NK-92 treated with Interleukin-12 subunit alpha and Interleukin-12 subunit beta, amount 100 ng/mL, for 24 hours (cell line): ENCODE measurements at regions not wholly inside any gene's neighbourhood (a gene's known extent, or its start where the extent isn't known, plus 50 kb on each side); places are given as distances from the start of the nearest gene placed in this dataset.

Experiments used
- DNase-seq: peaks from one replicate; lab custom pipeline; 2025; lab: John Stamatoyannopoulos, UW

GRCh38 chr12:93043192-93043876, 114.2 kb upstream of the EEA1 start:
- DNase-seq, result no peak

DNA sequence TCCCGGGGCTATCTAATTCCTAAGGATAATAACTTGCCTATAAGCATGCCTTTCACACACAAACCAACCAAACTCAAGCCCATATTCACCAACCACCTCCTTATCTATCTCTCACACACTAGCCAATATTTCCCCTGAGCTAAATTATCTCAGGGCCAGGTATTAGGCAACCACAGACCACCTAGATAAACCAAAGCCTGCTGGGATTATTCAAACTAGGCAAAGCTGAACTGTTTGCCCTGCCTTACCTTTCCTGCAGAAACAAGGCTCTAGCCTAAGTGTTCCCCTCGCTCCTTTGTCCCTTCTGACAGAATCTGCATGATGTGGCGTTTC, 114.7 kb upstream of the EEA1 start:
- DNase-seq, result no peak

- no peak for DNase-seq
Measured at GRCh38 chr12:93047118-93047517, 118.0 kb upstream of the EEA1 start.

DNA sequence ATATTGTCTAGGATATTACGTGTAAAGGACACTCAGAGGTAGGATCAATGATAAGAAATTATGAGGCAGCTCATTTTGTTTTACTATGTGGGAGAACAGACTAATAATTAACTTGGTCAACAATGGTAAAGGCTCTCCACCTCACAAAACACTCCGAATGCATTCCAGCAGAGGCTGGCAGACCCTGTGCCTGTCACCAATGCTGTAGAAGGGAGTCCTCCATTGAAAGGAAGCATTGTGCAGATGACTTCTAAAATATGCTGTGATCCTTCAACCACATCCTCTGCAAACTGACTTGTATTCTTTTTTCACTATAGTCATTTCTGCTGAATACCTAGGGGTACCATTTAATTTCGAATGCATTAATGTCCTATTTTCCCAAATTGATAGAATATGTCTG, 119.6 kb upstream of the EEA1 start:
- no peak for DNase-seq

GRCh38 chr12:93050026-93050747, 121.1 kb upstream of the EEA1 start:
- DNase-seq, result no peak

DNA sequence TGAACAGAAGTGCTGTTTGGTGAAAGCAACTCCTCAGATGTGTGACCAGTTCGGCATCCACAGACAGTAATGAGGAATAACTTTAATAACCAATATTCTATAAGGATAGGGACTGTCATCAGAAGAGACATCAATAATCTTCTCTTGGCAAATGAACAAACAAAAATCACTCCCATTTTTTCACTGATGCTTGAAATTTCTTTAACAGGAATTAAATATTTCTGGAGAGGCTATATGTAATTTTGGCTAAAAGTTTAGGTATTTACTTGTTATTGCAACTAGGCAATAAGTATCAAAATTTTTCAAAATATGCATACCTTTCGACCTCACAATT, 121.6 kb upstream of the EEA1 start:
- no peak for DNase-seq

- DNase-seq, result no peak
Measured at GRCh38 chr12:93054021-93054420, 124.9 kb upstream of the EEA1 start.

DNA sequence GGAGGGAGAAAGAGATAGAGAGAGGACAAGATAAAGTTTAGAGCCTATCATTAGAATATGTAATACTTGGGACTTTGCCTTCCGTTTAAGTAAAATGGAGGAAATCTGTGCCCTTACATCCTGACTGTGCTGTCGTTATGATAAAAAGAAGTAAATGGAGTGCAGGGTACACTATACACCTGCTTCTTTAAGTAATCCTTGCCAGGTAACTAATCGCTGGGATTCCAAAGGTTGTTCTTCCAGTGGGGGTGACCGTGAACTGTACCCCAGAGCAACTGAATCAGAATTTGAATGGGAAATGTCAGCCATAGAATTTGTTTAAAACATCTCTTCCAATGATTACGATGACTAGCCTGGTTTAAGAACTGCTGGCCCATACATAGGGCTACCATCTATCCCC, 126.1 kb upstream of the EEA1 start:
- DNase-seq, result no peak

DNA sequence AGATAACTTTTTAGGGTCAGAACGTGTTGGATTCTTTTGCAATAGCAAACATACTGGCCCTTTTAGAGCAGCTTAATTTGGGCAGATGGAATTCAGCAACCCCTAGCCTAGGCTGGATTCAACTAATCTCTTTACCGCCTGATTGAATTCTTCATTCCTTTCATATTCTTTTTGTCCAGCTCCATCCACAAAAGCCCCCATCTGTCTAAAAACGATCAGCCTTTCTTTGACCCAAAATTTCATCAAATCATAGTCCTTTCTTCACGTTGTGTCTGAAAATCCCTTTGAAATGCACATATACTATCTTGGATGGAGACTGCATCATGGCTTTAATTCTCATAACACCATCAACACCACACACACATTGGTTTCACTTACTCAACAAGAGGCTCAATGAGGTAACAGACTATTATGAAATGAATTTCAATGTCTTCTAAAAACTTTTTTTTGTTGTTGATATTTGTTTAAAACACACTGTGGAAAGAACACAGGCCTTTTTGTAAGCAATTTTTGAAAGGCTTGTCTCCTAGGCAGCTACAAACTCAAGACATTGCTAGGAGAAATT, 128.0 kb upstream of the EEA1 start:
- DNase-seq, result no peak

DNA sequence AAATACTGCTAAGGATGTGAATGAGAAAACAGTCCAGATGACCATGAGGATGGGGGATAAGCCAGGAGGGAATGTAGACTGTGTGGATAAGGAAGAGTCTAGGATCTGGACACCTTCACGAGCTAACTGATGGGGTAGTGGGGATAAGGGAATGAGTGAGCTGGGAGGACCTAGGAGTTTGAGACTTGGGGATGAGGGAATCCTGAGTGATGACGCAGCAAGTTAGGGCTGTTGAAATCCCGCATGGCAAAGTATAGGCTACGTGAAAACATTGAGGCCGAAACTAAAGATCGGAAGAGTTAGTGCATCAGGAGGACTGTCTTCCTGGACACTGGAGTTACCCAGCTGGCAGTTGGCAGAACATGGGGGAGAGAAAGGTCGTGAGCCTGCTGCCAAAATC, 129.2 kb upstream of the EEA1 start:
- no peak for DNase-seq

DNA sequence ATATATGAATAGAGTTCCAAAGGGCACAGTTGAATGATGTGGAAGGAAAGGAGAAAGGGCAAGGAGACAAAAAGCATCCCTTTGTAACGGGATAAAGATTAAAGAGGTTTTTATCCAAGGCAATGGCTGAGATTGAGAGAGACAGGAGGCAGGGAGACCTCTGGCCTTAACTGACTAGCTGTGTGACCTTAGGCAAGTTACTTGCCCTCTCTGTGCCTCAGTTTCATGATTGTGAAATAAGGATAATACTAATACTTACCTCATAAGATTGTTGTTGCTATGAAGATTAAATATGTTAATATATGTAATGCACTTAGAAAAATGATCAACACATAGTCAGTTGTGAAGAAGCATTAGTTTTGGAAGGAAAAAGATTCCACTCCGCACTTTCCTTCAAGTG, 130.2 kb upstream of the EEA1 start:
- no peak for DNase-seq

DNA sequence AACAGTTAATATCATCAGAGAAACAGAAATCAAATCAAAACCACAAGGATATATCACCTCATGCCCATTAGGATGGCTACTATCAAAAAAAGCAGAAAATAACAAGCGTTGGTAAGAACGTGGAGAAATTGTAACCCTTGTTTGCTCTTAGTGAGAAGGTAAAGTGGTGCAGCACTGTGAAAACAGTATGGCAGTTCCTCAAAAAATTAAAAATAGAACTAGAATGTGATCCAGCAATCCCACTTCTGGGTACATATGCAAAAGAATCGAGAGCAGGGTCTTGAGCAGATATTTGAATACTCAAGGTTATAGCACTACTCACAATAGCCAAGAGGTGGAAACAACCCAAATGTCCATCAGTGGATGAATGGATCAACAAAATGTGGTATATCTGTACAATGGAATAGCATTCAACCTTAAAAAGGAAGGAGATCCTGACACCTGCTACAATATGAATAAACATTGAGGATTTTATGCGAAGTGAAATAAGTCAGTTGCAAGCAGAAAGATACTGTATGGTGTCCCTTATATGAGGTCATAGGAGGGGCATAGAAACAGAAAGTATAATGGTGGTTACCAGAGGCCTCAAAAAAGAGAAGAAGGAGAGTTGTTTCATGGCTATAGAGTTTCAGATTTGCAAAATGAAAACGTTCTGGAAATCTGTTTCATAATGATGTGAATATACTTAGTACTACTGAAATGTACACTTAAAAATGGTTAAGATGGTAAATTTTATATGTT, 131.0 kb upstream of the EEA1 start:
- DNase-seq, result no peak

- no peak for DNase-seq
Measured at GRCh38 chr12:93060666-93061472, 131.8 kb upstream of the EEA1 start.

- no peak for DNase-seq
Measured at GRCh38 chr12:93061473-93062419, 132.7 kb upstream of the EEA1 start.

DNA sequence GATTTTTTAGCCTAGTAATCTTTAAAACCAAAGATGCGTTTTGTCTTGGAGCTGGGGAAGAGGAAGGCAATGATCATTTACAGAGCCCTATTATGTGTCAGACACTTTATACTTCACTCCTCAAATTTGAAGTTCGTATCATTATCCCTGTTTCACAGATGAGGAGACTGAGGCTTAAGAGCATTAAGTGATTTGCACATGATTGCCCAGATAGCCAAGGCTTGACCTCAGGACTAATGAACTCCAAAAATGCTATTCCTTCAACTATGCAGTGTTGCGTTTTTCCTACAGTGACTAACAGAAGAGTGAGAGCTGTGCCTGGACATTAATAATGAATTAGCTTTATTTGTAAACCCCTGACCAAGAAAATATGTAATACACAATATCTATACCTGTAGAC, 136.8 kb upstream of the EEA1 start:
- no peak for DNase-seq

DNA sequence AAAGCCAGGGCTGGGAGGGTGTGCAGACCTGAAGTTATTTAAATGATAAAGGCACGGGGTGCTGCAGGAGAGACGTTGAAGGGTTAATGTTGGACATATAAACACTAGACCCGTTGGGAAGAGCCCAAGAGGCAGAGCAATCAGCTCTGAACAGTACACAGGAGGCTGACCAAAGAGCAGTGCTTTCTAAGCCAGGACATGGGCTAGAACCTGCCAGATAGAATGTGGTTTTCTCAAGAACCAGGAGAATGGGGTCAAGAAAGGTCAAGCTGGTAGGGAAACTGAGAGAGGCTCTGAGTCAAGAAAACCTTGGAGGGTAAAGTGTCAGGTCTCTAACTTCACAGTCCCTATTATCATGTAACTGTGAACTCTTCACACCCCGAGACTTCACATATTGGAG, 143.2 kb upstream of the EEA1 start:
- DNase-seq, result no peak

- no peak for DNase-seq
Measured at GRCh38 chr12:93073324-93073723, 144.2 kb upstream of the EEA1 start.

GRCh38 chr12:93078059-93078458, 149.0 kb upstream of the EEA1 start:
- DNase-seq, result no peak

DNA sequence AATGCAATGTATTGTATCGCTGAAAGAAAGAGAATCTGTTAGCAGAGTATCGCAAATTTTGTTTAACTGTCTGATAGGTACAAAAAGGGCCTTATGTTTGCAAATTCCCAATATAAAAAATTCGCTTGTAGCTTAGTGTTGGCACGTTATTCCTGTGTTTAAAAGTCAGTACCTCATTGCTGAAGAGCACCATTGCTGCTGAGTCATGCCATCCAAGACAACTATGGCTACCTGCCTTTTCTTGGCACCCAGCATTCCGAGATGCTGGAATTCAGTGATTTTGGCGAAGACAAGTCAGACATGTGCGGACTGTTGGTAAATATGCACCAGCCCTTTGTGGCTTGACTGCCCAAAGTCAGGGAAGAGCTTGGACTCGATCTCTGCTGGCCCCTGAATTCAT, 149.5 kb upstream of the EEA1 start:
- no peak for DNase-seq

DNA sequence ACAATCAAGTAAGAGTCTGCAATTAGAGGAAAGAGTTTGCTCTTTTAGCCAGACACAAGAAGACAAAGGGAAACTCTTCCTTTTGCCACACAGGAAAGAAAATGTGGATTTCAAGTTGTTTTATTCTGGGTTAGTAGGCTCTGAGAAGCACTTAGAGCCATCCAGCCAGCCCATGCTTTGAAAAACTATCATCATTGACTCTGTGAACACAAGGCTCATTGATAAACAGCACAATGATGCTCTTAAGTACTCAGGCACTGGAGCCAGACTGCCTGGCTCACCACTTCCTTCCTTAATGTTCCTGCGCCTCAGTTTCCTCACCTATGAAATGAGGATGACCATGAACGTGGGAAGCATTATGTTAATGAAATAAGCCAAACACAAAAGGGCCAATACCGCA, 150.2 kb upstream of the EEA1 start:
- DNase-seq, result no peak

GRCh38 chr12:93079976-93080375, 150.9 kb upstream of the EEA1 start:
- DNase-seq, result no peak
